ENCODE measurements at regions not wholly inside any gene's neighbourhood (a gene's known extent, or its start where the extent isn't known, plus 50 kb on each side); places are given as distances from the start of the nearest gene placed in this dataset.

- TF ChIP-seq EZH2phosphoT487 (IDR thresholded peaks at IDR 0.05; ENCODE audit: borderline replicate concordance, low read length) (no peak), CTCF (IDR thresholded peaks at IDR 0.05; ENCODE audit: low read depth, low read length, poor library complexity, severe bottlenecking) (no peak)
- H3K4me1 ChIP-seq (ENCODE audit: control insufficient read depth, low read length) = no peaks in the 10 kb centered on the region
- no peaks in the 10 kb centered on the region for H3K36me3 ChIP-seq (ENCODE audit: control insufficient read depth, low read length)
- H3K4me2 ChIP-seq (ENCODE audit: low read length) = no peak overlapping the region
- no peaks in the 10 kb centered on the region for H3K79me2 ChIP-seq (ENCODE audit: control insufficient read depth, low read length)
- no peaks in the 10 kb centered on the region for H3F3A ChIP-seq (ENCODE audit: control insufficient read depth, insufficient read depth)
- H4K20me1 ChIP-seq (ENCODE audit: control insufficient read depth, insufficient read depth, low read depth, low read length) = no peaks in the 10 kb centered on the region
- no peak overlapping the region for H3K27ac ChIP-seq (ENCODE audit: low read depth, low read length)
- H3K9me3 ChIP-seq (ENCODE audit: control insufficient read depth, insufficient read depth, low read length) = no peaks in the 10 kb centered on the region
- no peak overlapping the region for H3K4me3 ChIP-seq (ENCODE audit: low read length)
- H3K27me3 ChIP-seq (ENCODE audit: control insufficient read depth, low read length) = no peaks in the 10 kb centered on the region
- H3K9me2 ChIP-seq (replicated peaks; ENCODE audit: control insufficient read depth, low read length) = no peaks in the 10 kb centered on the region
These were observed 83.5 kb upstream of the FNDC3A start for GRCh38 chr13:48892053-48892687.

- no peaks in the 10 kb centered on the region for H3K36me3 ChIP-seq (ENCODE audit: control insufficient read depth, low read length)
- TF ChIP-seq CTCF (IDR thresholded peaks at IDR 0.05; ENCODE audit: low read depth, low read length, poor library complexity, severe bottlenecking) = no peak
- no peak for TF ChIP-seq EZH2phosphoT487 (IDR thresholded peaks at IDR 0.05; ENCODE audit: borderline replicate concordance, low read length)
- no peaks in the 10 kb centered on the region for H4K20me1 ChIP-seq (ENCODE audit: control insufficient read depth, insufficient read depth, low read depth, low read length)
- H3K4me3 ChIP-seq (ENCODE audit: low read length) = no peak overlapping the region
- H3K4me2 ChIP-seq (ENCODE audit: low read length) = no peak overlapping the region
- H3K79me2 ChIP-seq (ENCODE audit: control insufficient read depth, low read length) = no peaks in the 10 kb centered on the region
- H3K9me3 ChIP-seq (ENCODE audit: control insufficient read depth, insufficient read depth, low read length) = no peaks in the 10 kb centered on the region
- H3K4me1 ChIP-seq (ENCODE audit: control insufficient read depth, low read length) = no peaks in the 10 kb centered on the region
- no peaks in the 10 kb centered on the region for H3F3A ChIP-seq (ENCODE audit: control insufficient read depth, insufficient read depth)
- no peak overlapping the region for H3K27ac ChIP-seq (ENCODE audit: low read depth, low read length)
- H3K9me2 ChIP-seq (replicated peaks; ENCODE audit: control insufficient read depth, low read length) = no peaks in the 10 kb centered on the region
- no peaks in the 10 kb centered on the region for H3K27me3 ChIP-seq (ENCODE audit: control insufficient read depth, low read length)
These were observed 83.0 kb upstream of the FNDC3A start for GRCh38 chr13:48892688-48893075.

- Histone ChIP-seq H3K27me3 (ENCODE audit: control insufficient read depth, low read length) (peaks cover 8% of the 10 kb centered on the region; the same call in 1 of the 2 replicates), H3K36me3 (ENCODE audit: control insufficient read depth, low read length) (no peaks in the 10 kb centered on the region), H3K4me3 (ENCODE audit: low read length) (no peak overlapping the region), H3K79me2 (ENCODE audit: control insufficient read depth, low read length) (no peaks in the 10 kb centered on the region), H3F3A (ENCODE audit: control insufficient read depth, insufficient read depth) (no peaks in the 10 kb centered on the region), H3K9me2 (replicated peaks; ENCODE audit: control insufficient read depth, low read length) (no peaks in the 10 kb centered on the region), H3K27ac (ENCODE audit: low read depth, low read length) (no peak overlapping the region), H3K9me3 (ENCODE audit: control insufficient read depth, insufficient read depth, low read length) (no peaks in the 10 kb centered on the region), H3K4me1 (ENCODE audit: control insufficient read depth, low read length) (no peaks in the 10 kb centered on the region), H4K20me1 (ENCODE audit: control insufficient read depth, insufficient read depth, low read depth, low read length) (no peaks in the 10 kb centered on the region), H3K4me2 (ENCODE audit: low read length) (no peak overlapping the region)
- no peak for TF ChIP-seq EZH2phosphoT487 (IDR thresholded peaks at IDR 0.05; ENCODE audit: borderline replicate concordance, low read length)
- TF ChIP-seq CTCF (IDR thresholded peaks at IDR 0.05; ENCODE audit: low read depth, low read length, poor library complexity, severe bottlenecking) = no peak
These were observed 79.4 kb upstream of the FNDC3A start for GRCh38 chr13:48896312-48896711.

All from DOHH2 (cell line).